Pancreas (tissue), 10 donors: ENCODE measurements at regions not wholly inside any gene's neighbourhood (a gene's known extent, or its start where the extent isn't known, plus 50 kb on each side); places are given as distances from the start of the nearest gene placed in this dataset.

Experiments used
- ATAC-seq, 4 donors: fragments of 200-7000 bp; cut with Tn5 transposase; one replicate each; pipeline versions ENCODE4 v1.8.0 to v1.9.1; 2020; ENCODE audit warnings: mild to moderate bottlenecking in 4 of 4, moderate library complexity in 4 of 4
- DNase-seq, 6 donors: peaks; one replicate each; pipeline ENCODE4 v3.0.0-alpha.2; 2020
- FAIRE-seq: peaks from 2 replicates; lab custom pipeline; 2012; peaks lifted over from hg19 to GRCh38; lab: Jason Lieb, UNC
- H3K27ac ChIP-seq, 4 donors: fragments of 200-600 bp; sonication (generic); 1 replicate in 3 of 4; 2 replicates in 1 of 4; pipeline versions ENCODE4 v1.5.0 to v1.8.0; 2020
- H3K27me3 ChIP-seq, 4 donors: fragments of 200-600 bp; one replicate each; pipeline ENCODE4 v1.8.0; 2021
- H3K36me3 ChIP-seq, 3 donors: fragments of 200-600 bp; sonication (generic) in 1 of 3; one replicate each; pipeline versions ENCODE4 v1.5.0 to v1.8.0; 2020 to 2021
- H3K4me1 ChIP-seq, 3 donors: fragments of 200-600 bp; one replicate each; pipeline ENCODE4 v1.8.0; 2021
- H3K4me3 ChIP-seq, 4 donors: fragments of 200-600 bp; sonication (generic) in 2 of 4; one replicate each; pipeline versions ENCODE4 v1.5.0 to v1.8.0; 2020 to 2021
- H3K9me3 ChIP-seq, 4 donors: fragments of 200-600 bp; one replicate each; pipeline ENCODE4 v1.8.0; 2021
- CTCF ChIP-seq, 4 donors: fragments of 200-600 bp; sonication (generic) in 3 of 4; IDR thresholded peaks; one replicate each; pipeline versions ENCODE4 v1.5.0 to v1.8.0; 2021; ENCODE audit warnings: antibody characterized with exemption in 4 of 4
- WGBS, 2 donors: extraction: QIAGEN DNeasy Blood & Tissue Kit; methylation state at CpG; one replicate each; pipeline ENCODE4 v1.1.7; 2013; 5-methylcytosine and 5-hydroxymethylcytosine counted together
- intact Hi-C, 3 donors: fragments of 100-400 bp; cut with DNase I; formaldehyde crosslinking; loops; one replicate each; pipeline versions ENCODE4 v1.11.1 to v1.14.2; 2022
- donor health status: healthy with polysubstance abuse.
- donor health status: DM: no; HTN: no; CAD: no; lungs with moderate emphysema.
- donor health status: DM: no; HTN: no; CAD: no.
- donor health status: control.
- donor health status: control.
- donor health status: Bipolar disorder and iron deficiency.
- donor health status: DM: yes; HTN: yes; CAD: no.
- donor health status: DM: no; HTN: no; CAD: no.
- donor health status: DM: no; HTN: no; CAD: no.
- donor health status: DM: yes; HTN: yes; CAD: no.

GRCh38 chr6:118761645-118762044 lies 110.3 kb upstream of the CEP85L start:
- intact Hi-C loops: no loop called here
- Histone ChIP-seq H3K4me3 (no peak overlapping the region), H3K4me1 (peaks cover 0 to 8% (median 0%) of the 10 kb centered on the region in 3 donors), H3K36me3 (no peaks in the 10 kb centered on the region), H3K27ac (no peak overlapping the region), H3K9me3 (no peaks in the 10 kb centered on the region), H3K27me3 (no peaks in the 10 kb centered on the region)
- no peak for TF ChIP-seq CTCF (IDR thresholded peaks at IDR 0.05)
- FAIRE-seq: no peak
- no peak for DNase-seq
- 77 to 88% methylated on average over 1 of the region's 1 CpG for WGBS, 2 donors
- no peak for ATAC-seq

- H3K27me3 ChIP-seq: no peaks in the 10 kb centered on the region
- H3K27ac ChIP-seq: peak overlapping the region in 1 of 4 donors; percentile 15
- TF ChIP-seq CTCF (IDR thresholded peaks at IDR 0.05): no peak
- FAIRE-seq (no peak), ATAC-seq (peak in 1 of 4 donors; percentile 59), DNase-seq (no peak)
- H3K4me3 ChIP-seq: no peak overlapping the region
- H3K9me3 ChIP-seq: no peaks in the 10 kb centered on the region
- intact Hi-C loops: no loop called here
- H3K36me3 ChIP-seq: no peaks in the 10 kb centered on the region
- peaks cover 0 to 8% (median 0%) of the 10 kb centered on the region in 3 donors for H3K4me1 ChIP-seq
Measured at GRCh38 chr6:118758946-118759345, 107.6 kb upstream of the CEP85L start.

GRCh38 chr6:118755941-118756646 lies 104.7 kb upstream of the CEP85L start:
- FAIRE-seq: no peak

GRCh38 chr6:118752803-118753202 lies 101.4 kb upstream of the CEP85L start:
- ATAC-seq: no peak
- intact Hi-C loops: no loop called here

More at GRCh38 chr6:118755941-118756646, 104.7 kb upstream of the CEP85L start:
- H3K4me3 ChIP-seq: no peak overlapping the region
- no peak overlapping the region for H3K27ac ChIP-seq
- H3K27me3 ChIP-seq: no peaks in the 10 kb centered on the region
- peaks cover 0 to 8% (median 0%) of the 10 kb centered on the region in 3 donors for H3K4me1 ChIP-seq
- H3K36me3 ChIP-seq: no peaks in the 10 kb centered on the region
- ATAC-seq: peak in 1 of 4 donors; percentile 14
- no peak for TF ChIP-seq CTCF (IDR thresholded peaks at IDR 0.05)
- DNase-seq: peak in 1 of 6 donors; percentile 6
- intact Hi-C loops: no loop called here
- 65 to 66% methylated on average over 6 of the region's 6 CpGs for WGBS, 2 donors
- no peaks in the 10 kb centered on the region for H3K9me3 ChIP-seq

More at GRCh38 chr6:118752803-118753202, 101.4 kb upstream of the CEP85L start:
- no peak for TF ChIP-seq CTCF (IDR thresholded peaks at IDR 0.05)
- Histone ChIP-seq H3K36me3 (no peaks in the 10 kb centered on the region), H3K4me3 (no peak overlapping the region), H3K9me3 (no peaks in the 10 kb centered on the region), H3K27ac (no peak overlapping the region), H3K4me1 (peaks cover 0 to 8% (median 3%) of the 10 kb centered on the region in 3 donors), H3K27me3 (no peaks in the 10 kb centered on the region)
- DNase-seq: no peak
- WGBS, 2 donors: 80 to 93% methylated on average over 3 of the region's 3 CpGs
- no peak for FAIRE-seq
